A172 (cell line): ENCODE measurements at regions not wholly inside any gene's neighbourhood (a gene's known extent, or its start where the extent isn't known, plus 50 kb on each side); places are given as distances from the start of the nearest gene placed in this dataset.
"Not testable (repeated sequence)": the region's sequence is repeated elsewhere in the genome, so short reads cannot be mapped to it uniquely, and the experiment has no call there.

Experiments used
- DNase-seq: peaks from one replicate; pipeline ENCODE4 v3.0.0-alpha.2; 2015; ENCODE audit warnings: low spot score

GRCh38 chr16:86885139-86885538 lies 306.8 kb downstream of the FOXL1 start:
- no peak for DNase-seq

- DNase-seq: peak; percentile 40
Observed at GRCh38 chr16:86886651-86887050, 308.3 kb downstream of the FOXL1 start.

- DNase-seq: no peak
Observed at GRCh38 chr16:86887416-86887815, 309.1 kb downstream of the FOXL1 start.

- DNase-seq: no peak
Observed at GRCh38 chr16:86888231-86889053, 310.1 kb downstream of the FOXL1 start.

GRCh38 chr16:86889054-86889366 lies 310.7 kb downstream of the FOXL1 start:
- DNase-seq: not testable (repeated sequence)

- no peak for DNase-seq
Observed at GRCh38 chr16:86889974-86890373, 311.6 kb downstream of the FOXL1 start.

- DNase-seq: no peak
Observed at GRCh38 chr16:86891121-86891520, 312.8 kb downstream of the FOXL1 start.

- DNase-seq: no peak
Observed at GRCh38 chr16:86891631-86892030, 313.3 kb downstream of the FOXL1 start.

- no peak for DNase-seq
Observed at GRCh38 chr16:86892509-86892908, 314.2 kb downstream of the FOXL1 start.

GRCh38 chr16:86893506-86893905 lies 315.2 kb downstream of the FOXL1 start:
- DNase-seq: no peak

- DNase-seq: no peak
Observed at GRCh38 chr16:86894029-86894567, 315.7 kb downstream of the FOXL1 start.

GRCh38 chr16:86894925-86895324 lies 316.6 kb downstream of the FOXL1 start:
- DNase-seq: no peak

- DNase-seq: no peak
Observed at GRCh38 chr16:86895606-86896005, 317.3 kb downstream of the FOXL1 start.

GRCh38 chr16:86896976-86897375 lies 318.6 kb downstream of the FOXL1 start:
- DNase-seq: no peak

GRCh38 chr16:86897486-86897885 lies 319.1 kb downstream of the FOXL1 start:
- no peak for DNase-seq

GRCh38 chr16:86898386-86898785 lies 320.0 kb downstream of the FOXL1 start:
- no peak for DNase-seq

- no peak for DNase-seq
Observed at GRCh38 chr16:86899151-86899550, 320.8 kb downstream of the FOXL1 start.

- DNase-seq: peak; percentile 39
Observed at GRCh38 chr16:86899757-86900156, 321.4 kb downstream of the FOXL1 start.

GRCh38 chr16:86901483-86901882 lies 323.1 kb downstream of the FOXL1 start:
- DNase-seq: peak; percentile 86

- DNase-seq: no peak
Observed at GRCh38 chr16:86902656-86903001, 324.3 kb downstream of the FOXL1 start.

- DNase-seq: no peak
Observed at GRCh38 chr16:86903068-86903467, 324.7 kb downstream of the FOXL1 start.

GRCh38 chr16:86905302-86905701 lies 327.0 kb downstream of the FOXL1 start:
- no peak for DNase-seq

- DNase-seq: no peak
Observed at GRCh38 chr16:86906623-86907022, 328.3 kb downstream of the FOXL1 start.
